SU-DHL-6 (cell line): ENCODE measurements at regions not wholly inside any gene's neighbourhood (a gene's known extent, or its start where the extent isn't known, plus 50 kb on each side); places are given as distances from the start of the nearest gene placed in this dataset.
"Not testable (repeated sequence)": the region's sequence is repeated elsewhere in the genome, so short reads cannot be mapped to it uniquely, and the experiment has no call there.

ENCODE experiments used
- H2AFZ ChIP-seq: fragments of 200-600 bp; sonication (generic); 2 replicates; pipeline ENCODE4 v1.6.1; 2014; ENCODE audit warnings: low read depth, mild to moderate bottlenecking, moderate library complexity, mixed read lengths, antibody characterized with exemption, low read length; ENCODE audit not compliant: severe bottlenecking
- H3F3A ChIP-seq: fragments of 200-600 bp; shearing (Covaris generic); 2 replicates; pipeline ENCODE4 v1.6.0; 2016; ENCODE audit warnings: antibody characterized with exemption, mild to moderate bottlenecking; ENCODE audit not compliant: insufficient read depth
- H3K27ac ChIP-seq: fragments of 200-600 bp; sonication (generic); 2 replicates; pipeline ENCODE4 v1.5.1; 2016; ENCODE audit warnings: low read depth, mild to moderate bottlenecking, low read length, moderate library complexity, mixed read lengths
- H3K27me3 ChIP-seq: fragments of 200-600 bp; sonication (generic), shearing (Covaris generic); 2 replicates; pipeline ENCODE4 v1.6.0; 2014; ENCODE audit warnings: mild to moderate bottlenecking, low read length
- H3K36me3 ChIP-seq: fragments of 200-600 bp; sonication (generic); 2 replicates; pipeline ENCODE4 v1.6.1; 2014; ENCODE audit warnings: mild to moderate bottlenecking, low read length, mixed read lengths
- H3K4me2 ChIP-seq: fragments of 300-600, 200-600 bp; shearing (Covaris generic), sonication (generic); 2 replicates; pipeline ENCODE4 v1.6.0; 2014; ENCODE audit warnings: low read length, low read depth, mild to moderate bottlenecking; ENCODE audit not compliant: poor library complexity, severe bottlenecking
- H3K4me3 ChIP-seq: fragments of 200-600 bp; sonication (generic); 2 replicates; pipeline ENCODE4 v1.5.1; 2014; ENCODE audit warnings: antibody characterized with exemption, low read length, mild to moderate bottlenecking, mixed read lengths; ENCODE audit not compliant: insufficient read depth, poor library complexity, severe bottlenecking
- H3K79me2 ChIP-seq: fragments of 200-600 bp; sonication (generic); 2 replicates; pipeline ENCODE4 v1.6.1; 2014; ENCODE audit warnings: mild to moderate bottlenecking, low read length, moderate library complexity; ENCODE audit not compliant: insufficient read depth
- H3K9ac ChIP-seq: fragments of 200-600 bp; sonication (generic); 2 replicates; pipeline ENCODE4 v1.7.0; 2014; ENCODE audit warnings: mild to moderate bottlenecking, low read length
- H3K9me2 ChIP-seq: fragments of 200-600 bp; sonication (generic); replicated peaks from 2 replicates; pipeline ENCODE4 v1.6.1; 2014; ENCODE audit warnings: low read length; ENCODE audit not compliant: insufficient read depth
- H3K9me3 ChIP-seq: fragments of 200-600 bp; sonication (generic); 2 replicates; pipeline ENCODE4 v1.6.1; 2014; ENCODE audit warnings: low read length, mixed read lengths; ENCODE audit not compliant: insufficient read depth
- H4K20me1 ChIP-seq: fragments of 200-600 bp; sonication (generic); 2 replicates; pipeline ENCODE4 v1.6.1; 2014; ENCODE audit warnings: low read depth, mild to moderate bottlenecking, antibody characterized with exemption, low read length, moderate library complexity, mixed read lengths
- EZH2phosphoT487 ChIP-seq: fragments of 200-600 bp; sonication (generic), shearing (Covaris generic); conservative IDR thresholded peaks from 2 replicates; pipeline ENCODE4 v1.6.1; 2018; ENCODE audit warnings: mild to moderate bottlenecking, antibody characterized with exemption, low read length, moderate library complexity, mixed read lengths
- TF ChIP-seq, protein P1 (sequence below): fragments of 200-600 bp; sonication (generic); IDR thresholded peaks from one replicate; pipeline ENCODE4 v1.5.1; 2017; ENCODE audit warnings: antibody characterized with exemption, mild to moderate bottlenecking, low read length, moderate library complexity; ENCODE audit not compliant: insufficient read depth, poor library complexity, severe bottlenecking

DNA sequence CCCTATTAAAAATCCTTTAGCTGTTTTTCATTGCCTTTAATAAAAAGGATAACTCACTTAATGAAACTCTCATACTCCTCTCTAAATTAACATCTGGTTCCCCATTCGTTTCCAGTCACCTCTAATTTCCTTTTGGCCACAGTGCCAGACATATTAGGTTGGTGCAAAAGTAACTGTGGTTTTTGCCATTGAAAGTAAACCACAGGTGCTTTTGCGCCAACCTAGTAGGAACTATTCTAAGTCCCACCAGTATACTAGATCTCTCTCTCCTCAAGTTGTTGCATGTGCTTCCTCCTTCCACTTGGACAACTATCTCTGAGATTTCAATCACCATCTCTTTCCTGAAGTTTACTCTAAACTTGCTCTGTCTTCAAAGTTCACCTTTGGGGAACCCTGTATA is 961.1 kb downstream of the TBC1D32 start:
- Histone ChIP-seq H4K20me1 (no peaks in the 10 kb centered on the region), H3K4me2 (no peak overlapping the region), H3K9me2 (no peaks in the 10 kb centered on the region), H3K9ac (no peak overlapping the region), H3F3A (no peaks in the 10 kb centered on the region), H3K9me3 (no peaks in the 10 kb centered on the region), H3K27me3 (no peaks in the 10 kb centered on the region), H3K79me2 (no peaks in the 10 kb centered on the region), H3K27ac (no peak overlapping the region), H3K4me3 (no peak overlapping the region), H3K36me3 (no peaks in the 10 kb centered on the region), H2AFZ (no peak overlapping the region)
- TF ChIP-seq, protein P1, sequence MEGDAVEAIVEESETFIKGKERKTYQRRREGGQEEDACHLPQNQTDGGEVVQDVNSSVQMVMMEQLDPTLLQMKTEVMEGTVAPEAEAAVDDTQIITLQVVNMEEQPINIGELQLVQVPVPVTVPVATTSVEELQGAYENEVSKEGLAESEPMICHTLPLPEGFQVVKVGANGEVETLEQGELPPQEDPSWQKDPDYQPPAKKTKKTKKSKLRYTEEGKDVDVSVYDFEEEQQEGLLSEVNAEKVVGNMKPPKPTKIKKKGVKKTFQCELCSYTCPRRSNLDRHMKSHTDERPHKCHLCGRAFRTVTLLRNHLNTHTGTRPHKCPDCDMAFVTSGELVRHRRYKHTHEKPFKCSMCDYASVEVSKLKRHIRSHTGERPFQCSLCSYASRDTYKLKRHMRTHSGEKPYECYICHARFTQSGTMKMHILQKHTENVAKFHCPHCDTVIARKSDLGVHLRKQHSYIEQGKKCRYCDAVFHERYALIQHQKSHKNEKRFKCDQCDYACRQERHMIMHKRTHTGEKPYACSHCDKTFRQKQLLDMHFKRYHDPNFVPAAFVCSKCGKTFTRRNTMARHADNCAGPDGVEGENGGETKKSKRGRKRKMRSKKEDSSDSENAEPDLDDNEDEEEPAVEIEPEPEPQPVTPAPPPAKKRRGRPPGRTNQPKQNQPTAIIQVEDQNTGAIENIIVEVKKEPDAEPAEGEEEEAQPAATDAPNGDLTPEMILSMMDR = no peak
- TF ChIP-seq EZH2phosphoT487 = no peak

DNA sequence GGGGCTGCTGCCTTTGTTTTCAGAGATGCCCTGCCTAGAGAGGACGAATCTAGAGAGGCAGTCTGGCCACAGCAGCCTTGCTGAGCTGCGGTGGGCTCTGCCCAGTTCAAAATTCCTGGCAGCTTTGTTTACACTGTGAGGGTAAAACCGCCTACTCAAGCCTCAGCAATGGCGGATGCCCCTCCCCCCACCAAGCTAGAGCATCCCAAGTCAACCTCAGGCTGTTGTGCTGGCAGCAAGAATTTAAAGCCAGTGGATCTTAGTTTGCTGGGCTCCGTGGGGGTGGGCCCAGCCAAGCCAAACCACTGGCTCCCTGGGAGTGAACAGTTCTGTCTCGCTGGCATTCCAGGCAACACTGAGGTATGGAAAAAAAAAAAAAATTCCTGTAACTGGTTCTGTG is 970.9 kb downstream of the TBC1D32 start:
- no peak overlapping the region for H2AFZ ChIP-seq

DNA sequence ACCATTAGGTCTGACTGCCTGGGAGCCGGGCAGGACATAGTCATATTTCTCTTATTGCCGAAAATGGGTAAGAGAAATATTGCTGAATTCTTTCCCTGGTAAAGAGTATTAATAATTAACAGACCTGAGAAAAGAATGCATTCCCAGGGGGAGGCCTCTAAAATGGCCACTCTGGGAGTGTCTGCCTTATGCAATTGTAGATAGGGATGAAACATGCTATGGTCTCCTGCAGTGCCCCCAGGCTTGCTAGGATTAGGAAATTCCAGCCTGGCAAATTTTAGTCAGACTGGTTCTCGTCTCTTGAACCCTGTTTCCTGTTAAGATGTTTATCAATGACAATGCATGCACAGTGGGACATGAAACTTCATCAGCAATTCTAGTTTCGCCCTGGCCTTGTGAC is 975.7 kb downstream of the TBC1D32 start:
- not testable (repeated sequence) for H4K20me1 ChIP-seq, H2AFZ ChIP-seq, H3K79me2 ChIP-seq, H3K9me2 ChIP-seq, H3K36me3 ChIP-seq, H3K27me3 ChIP-seq, H3K9me3 ChIP-seq, H3K27ac ChIP-seq, H3K9ac ChIP-seq, H3F3A ChIP-seq, H3K4me2 ChIP-seq, H3K4me3 ChIP-seq

More for the DNA sequence above, 970.9 kb downstream of the TBC1D32 start:
- no peak overlapping the region for H3K4me2 ChIP-seq
- no peaks in the 10 kb centered on the region for H3K36me3 ChIP-seq
- no peaks in the 10 kb centered on the region for H3K27me3 ChIP-seq
- H3K79me2 ChIP-seq = no peaks in the 10 kb centered on the region
- no peak overlapping the region for H3K9ac ChIP-seq
- TF ChIP-seq, protein P1 = no peak
- no peak for TF ChIP-seq EZH2phosphoT487
- no peaks in the 10 kb centered on the region for H3K9me2 ChIP-seq
- H3K9me3 ChIP-seq = no peaks in the 10 kb centered on the region
- no peaks in the 10 kb centered on the region for H3F3A ChIP-seq
- no peak overlapping the region for H3K27ac ChIP-seq
- no peak overlapping the region for H3K4me3 ChIP-seq
- no peaks in the 10 kb centered on the region for H4K20me1 ChIP-seq

DNA sequence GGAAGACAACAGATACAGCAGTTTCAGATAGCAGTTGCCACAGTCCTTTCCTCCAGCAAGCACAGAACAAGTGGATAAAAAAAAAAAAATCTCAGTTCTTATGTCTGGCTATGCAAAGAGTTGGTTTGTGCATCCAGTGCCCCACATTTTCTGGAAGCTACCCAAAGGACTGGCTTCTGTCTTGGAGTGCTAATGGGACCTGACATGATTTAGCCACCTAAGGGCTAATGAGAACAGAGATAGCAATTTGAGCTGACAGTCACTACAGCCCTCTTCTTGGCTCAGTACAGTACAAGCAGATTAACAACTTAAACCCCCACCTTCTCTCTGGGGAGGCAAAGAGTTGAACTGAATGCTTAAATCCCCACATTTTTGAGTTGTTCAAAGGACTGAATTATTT is 976.8 kb downstream of the TBC1D32 start:
- no peak overlapping the region for H3K4me2 ChIP-seq
- no peak overlapping the region for H3K27ac ChIP-seq
- TF ChIP-seq, protein P1 = no peak
- TF ChIP-seq EZH2phosphoT487 = no peak
- H3K4me3 ChIP-seq = no peak overlapping the region
- H3K36me3 ChIP-seq = no peaks in the 10 kb centered on the region
- no peaks in the 10 kb centered on the region for H3K27me3 ChIP-seq
- H3K9me2 ChIP-seq = no peaks in the 10 kb centered on the region
- no peak overlapping the region for H3K9ac ChIP-seq
- H3K79me2 ChIP-seq = no peaks in the 10 kb centered on the region
- no peak overlapping the region for H2AFZ ChIP-seq
- H3K9me3 ChIP-seq = no peaks in the 10 kb centered on the region
- H3F3A ChIP-seq = no peaks in the 10 kb centered on the region
- no peaks in the 10 kb centered on the region for H4K20me1 ChIP-seq
